GM12891 (cell line): ENCODE measurements at regions not wholly inside any gene's neighbourhood (a gene's known extent, or its start where the extent isn't known, plus 50 kb on each side); places are given as distances from the start of the nearest gene placed in this dataset.

Source experiments
- PAX5 ChIP-seq: IDR thresholded peaks from 2 replicates; pipeline ENCODE4 v1.6.1; 2011; ENCODE audit warnings: low read length, moderate library complexity, mild to moderate bottlenecking; ENCODE audit not compliant: insufficient read depth, severe bottlenecking
- POLR2A ChIP-seq: IDR thresholded peaks from 2 replicates; pipeline ENCODE4 v1.6.1; 2011; ENCODE audit warnings: low read depth, low read length, control low read depth
- POLR2AphosphoS5 ChIP-seq: IDR thresholded peaks from 2 replicates; pipeline ENCODE4 v1.6.1; 2011; ENCODE audit warnings: low read depth, low read length, control low read depth
- POU2F2 ChIP-seq: IDR thresholded peaks from 2 replicates; pipeline ENCODE4 v1.6.1; 2011; ENCODE audit warnings: low read depth, mild to moderate bottlenecking, control low read depth, low read length, moderate library complexity
- SPI1 ChIP-seq: IDR thresholded peaks from 2 replicates; pipeline ENCODE4 v1.6.1; 2011; ENCODE audit warnings: low read depth, low read length, control low read depth
- TAF1 ChIP-seq: IDR thresholded peaks from 2 replicates; pipeline ENCODE4 v1.6.1; 2011; ENCODE audit warnings: low read depth, low read length, control low read depth

DNA sequence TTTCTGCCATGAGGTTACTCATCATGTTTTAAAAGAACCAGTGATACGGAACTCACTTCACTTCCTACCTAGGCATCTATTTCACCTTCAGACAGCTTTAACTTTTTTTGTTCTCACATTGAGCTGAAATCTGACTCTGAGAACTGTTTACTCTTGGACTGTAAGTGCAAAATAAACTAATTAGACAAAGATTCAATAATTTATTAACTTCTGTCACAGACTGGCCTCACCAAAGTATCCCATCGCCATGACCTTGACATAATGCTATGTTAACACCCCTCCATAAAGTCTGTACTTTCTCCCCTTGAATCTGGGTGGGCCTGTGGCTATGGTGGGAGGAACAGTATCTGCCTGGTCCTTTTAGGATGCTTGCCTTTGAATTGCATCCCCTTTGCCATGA, 448.1 kb downstream of the CBLN4 start:
- TF ChIP-seq POU2F2 (no peak), PAX5 (no peak), POLR2A (no peak), POLR2AphosphoS5 (no peak), TAF1 (no peak), SPI1 (no peak)
